ENCODE measurements at regions not wholly inside any gene's neighbourhood (a gene's known extent, or its start where the extent isn't known, plus 50 kb on each side); places are given as distances from the start of the nearest gene placed in this dataset.

DNA sequence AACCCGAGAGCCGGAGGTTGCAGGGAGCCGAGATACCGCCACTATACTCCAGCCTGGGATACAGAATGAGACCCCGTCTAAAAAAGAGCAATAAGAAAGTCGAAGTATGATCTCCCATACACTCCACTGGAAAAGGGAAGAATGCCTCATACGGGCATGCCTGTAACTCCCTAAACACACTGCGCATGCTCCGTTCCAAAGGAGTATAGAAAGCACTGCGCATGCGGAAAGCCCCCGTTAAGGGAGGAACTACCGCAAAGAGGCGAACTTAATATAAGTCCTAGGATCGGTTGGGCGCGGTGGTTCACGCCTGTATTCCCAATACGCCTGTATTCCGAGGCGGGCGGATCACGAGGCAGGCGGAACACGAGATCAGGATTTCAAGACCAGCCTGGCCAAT, 313.1 kb upstream of the ERCC4 start:
- 86 to 91% (median 91%) methylated on average over 25 of the region's 25 CpGs for WGBS, 3 donors
- H3K4me3 ChIP-seq (ENCODE audit: low read depth in 1 of 3, low read length in 3 of 3): no peak overlapping the region

DNA sequence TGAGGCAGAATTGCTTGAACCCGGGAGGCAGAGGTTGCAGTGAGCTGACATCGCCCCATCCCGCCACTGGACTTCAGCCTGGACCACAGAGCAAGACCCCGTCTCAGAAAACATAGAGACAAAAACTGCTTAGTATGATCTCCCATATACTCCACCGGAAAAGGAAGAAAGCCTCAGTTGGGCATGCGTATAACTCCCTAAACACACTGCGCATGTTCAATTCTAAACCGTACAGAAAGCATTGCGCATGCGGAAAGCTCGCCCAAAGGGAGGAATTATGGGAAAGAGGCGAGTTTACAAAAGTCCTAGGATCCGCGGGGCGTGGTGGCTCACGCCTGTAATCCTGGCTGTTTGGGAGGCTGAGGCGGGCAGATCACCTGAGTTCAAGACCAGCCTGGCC, 312.7 kb upstream of the ERCC4 start:
- no peak for DNase-seq
- Histone ChIP-seq H3K9me3 (ENCODE audit: control insufficient read depth in 2 of 2, insufficient read depth in 1 of 2, low read depth in 1 of 2, low read length in 1 of 2) (no peaks in the 10 kb centered on the region), H3K27me3 (ENCODE audit: control insufficient read depth in 3 of 3, insufficient read depth in 3 of 3, low read length in 3 of 3) (no peaks in the 10 kb centered on the region), H3K4me3 (ENCODE audit: low read depth in 1 of 3, low read length in 3 of 3) (no peak overlapping the region), H3K27ac (ENCODE audit: low read depth in 1 of 3, low read length in 2 of 3) (no peak overlapping the region), H3K4me1 (ENCODE audit: control insufficient read depth in 3 of 3, insufficient read depth in 2 of 3, low read depth in 1 of 3, low read length in 2 of 3) (no peaks in the 10 kb centered on the region), H3K36me3 (ENCODE audit: control insufficient read depth in 3 of 3, insufficient read depth in 2 of 3, low read depth in 1 of 3, low read length in 3 of 3) (no peaks in the 10 kb centered on the region)
- FAIRE-seq: no peak
- 88 to 96% (median 94%) methylated on average over 17 of the region's 17 CpGs for WGBS, 3 donors

More for the DNA sequence above, 313.1 kb upstream of the ERCC4 start:
- Histone ChIP-seq H3K27ac (ENCODE audit: low read depth in 1 of 3, low read length in 2 of 3) (no peak overlapping the region), H3K4me1 (ENCODE audit: control insufficient read depth in 3 of 3, insufficient read depth in 2 of 3, low read depth in 1 of 3, low read length in 2 of 3) (no peaks in the 10 kb centered on the region), H3K27me3 (ENCODE audit: control insufficient read depth in 3 of 3, insufficient read depth in 3 of 3, low read length in 3 of 3) (no peaks in the 10 kb centered on the region), H3K9me3 (ENCODE audit: control insufficient read depth in 2 of 2, insufficient read depth in 1 of 2, low read depth in 1 of 2, low read length in 1 of 2) (no peaks in the 10 kb centered on the region), H3K36me3 (ENCODE audit: control insufficient read depth in 3 of 3, insufficient read depth in 2 of 3, low read depth in 1 of 3, low read length in 3 of 3) (no peaks in the 10 kb centered on the region)
- no peak for FAIRE-seq
- no peak for DNase-seq

DNA sequence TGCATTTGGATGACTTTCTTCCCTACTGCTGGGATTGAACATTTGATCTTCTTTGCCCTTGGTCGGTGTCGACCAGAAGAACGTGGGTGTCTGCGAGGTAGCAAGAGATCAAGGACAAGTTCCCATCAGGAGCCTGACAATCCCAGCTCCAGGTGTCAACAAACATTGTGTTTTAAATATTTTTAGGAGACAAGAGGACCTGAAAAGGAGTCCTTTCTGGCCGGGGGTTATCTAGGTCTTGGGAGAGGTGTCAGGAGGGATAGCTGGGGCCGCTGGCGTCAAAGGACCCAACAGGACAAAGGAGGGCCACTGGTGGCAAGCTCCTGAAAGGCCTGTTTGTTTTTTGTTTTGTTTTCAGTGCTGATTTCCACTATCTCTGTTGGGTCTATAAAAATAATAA, 308.4 kb upstream of the ERCC4 start:
- 55 to 84% (median 73%) methylated on average over 7 of the region's 7 CpGs for WGBS, 3 donors
- Histone ChIP-seq H3K4me3 (ENCODE audit: low read depth in 1 of 3, low read length in 3 of 3) (no peak overlapping the region), H3K27me3 (ENCODE audit: control insufficient read depth in 3 of 3, insufficient read depth in 3 of 3, low read length in 3 of 3) (no peaks in the 10 kb centered on the region), H3K9me3 (ENCODE audit: control insufficient read depth in 2 of 2, insufficient read depth in 1 of 2, low read depth in 1 of 2, low read length in 1 of 2) (no peaks in the 10 kb centered on the region), H3K36me3 (ENCODE audit: control insufficient read depth in 3 of 3, insufficient read depth in 2 of 3, low read depth in 1 of 3, low read length in 3 of 3) (no peaks in the 10 kb centered on the region), H3K4me1 (ENCODE audit: control insufficient read depth in 3 of 3, insufficient read depth in 2 of 3, low read depth in 1 of 3, low read length in 2 of 3) (no peaks in the 10 kb centered on the region), H3K27ac (ENCODE audit: low read depth in 1 of 3, low read length in 2 of 3) (no peak overlapping the region)
- DNase-seq (no peak), FAIRE-seq (no peak)

DNA sequence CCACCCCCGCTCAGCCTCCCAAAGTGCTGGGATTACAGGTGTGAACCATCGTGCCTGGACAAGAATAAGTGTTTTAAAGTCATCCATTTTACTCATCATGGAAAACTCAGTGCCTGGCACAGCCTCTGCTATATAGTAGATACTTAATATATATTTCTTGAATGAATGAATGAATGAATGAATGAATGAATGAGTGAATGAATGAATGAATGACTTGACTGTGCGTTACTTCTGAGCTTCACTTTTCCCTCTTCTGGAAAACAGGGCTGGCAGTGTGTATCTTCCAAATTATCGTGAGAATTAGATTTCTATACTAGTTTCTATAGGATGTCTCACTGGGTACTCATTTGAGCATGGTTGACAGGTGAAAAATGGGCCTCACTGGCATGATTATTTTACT, 307.3 kb upstream of the ERCC4 start:
- FAIRE-seq (no peak), DNase-seq (no peak)
- no peaks in the 10 kb centered on the region for H3K4me1 ChIP-seq (ENCODE audit: control insufficient read depth in 3 of 3, insufficient read depth in 2 of 3, low read depth in 1 of 3, low read length in 2 of 3)
- no peaks in the 10 kb centered on the region for H3K9me3 ChIP-seq (ENCODE audit: control insufficient read depth in 2 of 2, insufficient read depth in 1 of 2, low read depth in 1 of 2, low read length in 1 of 2)
- no peak overlapping the region for H3K27ac ChIP-seq (ENCODE audit: low read depth in 1 of 3, low read length in 2 of 3)
- H3K4me3 ChIP-seq (ENCODE audit: low read depth in 1 of 3, low read length in 3 of 3): no peak overlapping the region
- H3K27me3 ChIP-seq (ENCODE audit: control insufficient read depth in 3 of 3, insufficient read depth in 3 of 3, low read length in 3 of 3): no peaks in the 10 kb centered on the region
- no peaks in the 10 kb centered on the region for H3K36me3 ChIP-seq (ENCODE audit: control insufficient read depth in 3 of 3, insufficient read depth in 2 of 3, low read depth in 1 of 3, low read length in 3 of 3)
- 70 to 80% (median 75%) methylated on average over 4 of the region's 4 CpGs for WGBS, 3 donors

DNA sequence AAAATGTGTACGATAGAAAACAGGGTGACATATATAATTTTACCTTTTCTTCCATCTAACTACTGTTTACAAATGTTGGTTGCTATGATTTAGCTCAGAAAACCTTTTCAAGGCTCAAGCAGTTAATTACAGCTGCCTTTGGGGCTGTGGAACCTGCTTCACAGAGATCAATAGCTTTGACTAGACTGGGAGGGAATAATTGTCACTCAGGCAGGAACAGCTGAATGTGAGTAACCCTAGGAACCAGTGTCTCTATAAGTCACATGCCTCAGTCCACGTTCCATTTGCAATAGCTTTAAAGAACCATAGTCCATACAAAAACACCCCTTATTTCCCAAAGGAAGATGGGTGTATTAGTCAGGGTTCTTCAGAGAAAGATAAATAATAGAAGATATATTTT, 306.8 kb upstream of the ERCC4 start:
- Histone ChIP-seq H3K27ac (ENCODE audit: low read depth in 1 of 3, low read length in 2 of 3) (no peak overlapping the region), H3K36me3 (ENCODE audit: control insufficient read depth in 3 of 3, insufficient read depth in 2 of 3, low read depth in 1 of 3, low read length in 3 of 3) (no peaks in the 10 kb centered on the region), H3K27me3 (ENCODE audit: control insufficient read depth in 3 of 3, insufficient read depth in 3 of 3, low read length in 3 of 3) (no peaks in the 10 kb centered on the region), H3K4me3 (ENCODE audit: low read depth in 1 of 3, low read length in 3 of 3) (no peak overlapping the region), H3K4me1 (ENCODE audit: control insufficient read depth in 3 of 3, insufficient read depth in 2 of 3, low read depth in 1 of 3, low read length in 2 of 3) (no peaks in the 10 kb centered on the region), H3K9me3 (ENCODE audit: control insufficient read depth in 2 of 2, insufficient read depth in 1 of 2, low read depth in 1 of 2, low read length in 1 of 2) (no peaks in the 10 kb centered on the region)
- WGBS, 3 donors: 50 to 72% (median 62%) methylated on average over 2 of the region's 2 CpGs
- DNase-seq (no peak), FAIRE-seq (no peak)

DNA sequence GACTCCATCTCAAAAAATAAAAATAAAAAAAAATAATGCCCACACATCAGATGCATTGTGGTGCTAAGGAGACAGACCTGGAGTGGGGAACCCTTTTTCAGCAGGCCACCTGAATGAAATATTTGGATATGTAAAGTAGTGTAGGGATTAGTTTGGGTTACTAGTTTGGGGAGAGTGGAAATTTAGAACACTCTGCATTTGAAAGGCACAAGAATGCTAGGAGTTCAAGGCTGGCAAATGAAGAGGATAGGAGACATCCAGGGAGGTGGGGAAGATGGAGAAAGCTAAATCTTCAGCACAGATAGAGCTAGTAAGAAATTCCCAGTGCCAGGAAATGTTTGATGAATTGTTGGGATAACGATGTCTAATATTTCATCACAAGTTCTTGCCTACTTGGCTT, 298.3 kb upstream of the ERCC4 start:
- FAIRE-seq (no peak), DNase-seq (no peak)
- H3K27me3 ChIP-seq (ENCODE audit: control insufficient read depth in 3 of 3, insufficient read depth in 3 of 3, low read length in 3 of 3): no peaks in the 10 kb centered on the region
- H3K4me1 ChIP-seq (ENCODE audit: control insufficient read depth in 3 of 3, insufficient read depth in 2 of 3, low read depth in 1 of 3, low read length in 2 of 3): no peaks in the 10 kb centered on the region
- no peak overlapping the region for H3K4me3 ChIP-seq (ENCODE audit: low read depth in 1 of 3, low read length in 3 of 3)
- peaks cover 0 to 4% of the 10 kb centered on the region in 2 donors for H3K9me3 ChIP-seq (ENCODE audit: control insufficient read depth in 2 of 2, insufficient read depth in 1 of 2, low read depth in 1 of 2, low read length in 1 of 2)
- no peak overlapping the region for H3K27ac ChIP-seq (ENCODE audit: low read depth in 1 of 3, low read length in 2 of 3)
- no peaks in the 10 kb centered on the region for H3K36me3 ChIP-seq (ENCODE audit: control insufficient read depth in 3 of 3, insufficient read depth in 2 of 3, low read depth in 1 of 3, low read length in 3 of 3)
- 75 to 83% (median 75%) methylated on average over 1 of the region's 1 CpG for WGBS, 3 donors

DNA sequence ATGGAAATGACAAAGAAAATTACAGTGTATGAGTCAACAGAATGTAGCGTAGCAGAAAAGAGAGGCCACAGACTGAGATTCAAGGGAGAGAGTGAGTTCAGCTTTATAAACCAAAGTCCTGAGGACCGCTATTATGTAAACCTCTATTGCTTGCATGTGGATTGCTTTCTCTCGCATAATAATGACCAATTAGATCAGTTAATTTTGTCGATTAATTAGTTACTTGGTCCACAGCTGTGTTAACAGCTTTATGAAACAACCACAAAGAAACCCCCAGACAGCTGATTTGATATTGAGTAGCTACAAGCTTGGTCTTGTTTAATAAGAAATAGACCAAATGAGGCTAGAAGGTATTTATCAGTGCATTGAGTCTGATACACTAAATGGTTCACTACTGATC, 291.8 kb upstream of the ERCC4 start:
- Histone ChIP-seq H3K36me3 (ENCODE audit: control insufficient read depth in 3 of 3, insufficient read depth in 2 of 3, low read depth in 1 of 3, low read length in 3 of 3) (no peaks in the 10 kb centered on the region), H3K27ac (ENCODE audit: low read depth in 1 of 3, low read length in 2 of 3) (no peak overlapping the region), H3K4me3 (ENCODE audit: low read depth in 1 of 3, low read length in 3 of 3) (no peak overlapping the region), H3K27me3 (ENCODE audit: control insufficient read depth in 3 of 3, insufficient read depth in 3 of 3, low read length in 3 of 3) (no peaks in the 10 kb centered on the region), H3K9me3 (ENCODE audit: control insufficient read depth in 2 of 2, insufficient read depth in 1 of 2, low read depth in 1 of 2, low read length in 1 of 2) (peaks cover 0 to 2% of the 10 kb centered on the region in 2 donors), H3K4me1 (ENCODE audit: control insufficient read depth in 3 of 3, insufficient read depth in 2 of 3, low read depth in 1 of 3, low read length in 2 of 3) (peaks cover 0 to 21% (median 0%) of the 10 kb centered on the region in 3 donors)
- FAIRE-seq (no peak), DNase-seq (no peak)
- WGBS, 3 donors: 78 to 96% (median 89%) methylated on average over 4 of the region's 4 CpGs

DNA sequence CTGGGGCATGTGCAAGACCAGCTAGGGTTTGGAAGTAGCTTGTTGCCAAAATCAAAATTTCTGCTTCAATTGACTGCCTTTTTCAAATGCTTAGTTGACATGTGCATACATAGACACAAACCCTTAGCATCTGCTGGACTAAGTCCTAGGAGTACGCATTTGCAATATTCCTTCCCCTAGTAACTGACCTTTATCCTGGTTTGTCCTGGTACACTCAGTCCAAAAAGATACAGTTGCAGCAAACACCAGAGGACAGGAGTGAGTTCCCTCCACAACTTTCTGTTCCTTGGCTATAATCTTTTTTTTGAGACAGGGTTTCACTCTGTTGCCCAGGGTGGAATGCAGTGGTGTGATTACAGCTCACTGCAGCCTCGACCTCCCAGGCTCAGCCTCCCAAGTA, 290.2 kb upstream of the ERCC4 start:
- DNase-seq: no peak
- H3K27ac ChIP-seq (ENCODE audit: low read depth in 1 of 3, low read length in 2 of 3): no peak overlapping the region
- H3K27me3 ChIP-seq (ENCODE audit: control insufficient read depth in 3 of 3, insufficient read depth in 3 of 3, low read length in 3 of 3): no peaks in the 10 kb centered on the region
- H3K4me1 ChIP-seq (ENCODE audit: control insufficient read depth in 3 of 3, insufficient read depth in 2 of 3, low read depth in 1 of 3, low read length in 2 of 3): peaks cover 0 to 21% (median 0%) of the 10 kb centered on the region in 3 donors
- WGBS, 3 donors: 52 to 70% (median 52%) methylated on average over 2 of the region's 2 CpGs
- H3K36me3 ChIP-seq (ENCODE audit: control insufficient read depth in 3 of 3, insufficient read depth in 2 of 3, low read depth in 1 of 3, low read length in 3 of 3): no peaks in the 10 kb centered on the region
- H3K9me3 ChIP-seq (ENCODE audit: control insufficient read depth in 2 of 2, insufficient read depth in 1 of 2, low read depth in 1 of 2, low read length in 1 of 2): peaks cover 0 to 3% of the 10 kb centered on the region in 2 donors
- no peak for FAIRE-seq
- no peak overlapping the region for H3K4me3 ChIP-seq (ENCODE audit: low read depth in 1 of 3, low read length in 3 of 3)

DNA sequence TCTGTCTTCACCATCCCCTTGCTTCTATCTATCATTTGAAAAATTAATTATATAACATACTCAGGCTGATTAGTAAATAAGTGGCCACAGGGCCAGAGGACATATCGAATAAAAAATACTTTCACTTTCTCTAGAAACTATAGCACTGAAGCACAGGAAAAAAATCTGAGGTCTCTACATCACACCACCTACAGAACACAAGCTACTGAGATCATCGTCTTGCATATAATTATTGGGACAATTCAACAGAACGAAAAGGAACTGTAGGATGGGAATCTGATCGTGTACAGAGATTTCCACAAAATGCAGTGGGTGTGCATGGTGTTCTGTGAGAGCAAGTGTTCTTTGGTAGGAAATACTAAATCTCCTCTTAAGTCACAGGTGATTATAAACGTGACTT, 289.6 kb upstream of the ERCC4 start:
- peak overlapping the region in 1 of 3 donors; percentile 44 for H3K27ac ChIP-seq (ENCODE audit: low read depth in 1 of 3, low read length in 2 of 3)
- FAIRE-seq: no peak
- no peak overlapping the region for H3K4me3 ChIP-seq (ENCODE audit: low read depth in 1 of 3, low read length in 3 of 3)
- H3K27me3 ChIP-seq (ENCODE audit: control insufficient read depth in 3 of 3, insufficient read depth in 3 of 3, low read length in 3 of 3): no peaks in the 10 kb centered on the region
- WGBS, 3 donors: 30 to 49% (median 36%) methylated on average over 5 of the region's 5 CpGs
- peaks cover 0 to 3% of the 10 kb centered on the region in 2 donors for H3K9me3 ChIP-seq (ENCODE audit: control insufficient read depth in 2 of 2, insufficient read depth in 1 of 2, low read depth in 1 of 2, low read length in 1 of 2)
- H3K36me3 ChIP-seq (ENCODE audit: control insufficient read depth in 3 of 3, insufficient read depth in 2 of 3, low read depth in 1 of 3, low read length in 3 of 3): no peaks in the 10 kb centered on the region
- H3K4me1 ChIP-seq (ENCODE audit: control insufficient read depth in 3 of 3, insufficient read depth in 2 of 3, low read depth in 1 of 3, low read length in 2 of 3): peaks cover 0 to 21% (median 0%) of the 10 kb centered on the region in 3 donors
- no peak for DNase-seq

Measured in small intestine (tissue), 7 donors.